ENCODE measurements at regions not wholly inside any gene's neighbourhood (a gene's known extent, or its start where the extent isn't known, plus 50 kb on each side); places are given as distances from the start of the nearest gene placed in this dataset.
"Not testable (repeated sequence)": the region's sequence is repeated elsewhere in the genome, so short reads cannot be mapped to it uniquely, and the experiment has no call there.

DNA sequence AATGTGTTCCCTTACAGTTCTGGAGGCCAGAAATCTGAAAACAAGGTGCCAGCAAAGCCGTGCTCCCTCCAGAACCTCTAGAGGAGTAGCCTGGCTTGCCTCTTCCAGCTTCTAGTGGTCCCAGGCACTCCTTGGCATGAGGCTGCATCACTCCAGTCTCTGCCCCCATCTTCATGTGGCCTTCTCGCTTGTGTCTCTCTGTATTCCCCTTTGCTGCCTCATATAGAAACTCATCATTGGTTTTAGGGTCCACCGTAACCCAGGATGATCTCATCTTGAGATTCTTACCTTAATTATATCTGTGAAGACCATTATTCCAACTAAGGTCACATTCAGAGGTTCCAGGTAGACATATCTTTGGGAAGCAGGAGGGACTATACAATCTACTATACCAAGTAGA, 182.4 kb downstream of the SKIDA1 start:
- TF ChIP-seq, protein P1, sequence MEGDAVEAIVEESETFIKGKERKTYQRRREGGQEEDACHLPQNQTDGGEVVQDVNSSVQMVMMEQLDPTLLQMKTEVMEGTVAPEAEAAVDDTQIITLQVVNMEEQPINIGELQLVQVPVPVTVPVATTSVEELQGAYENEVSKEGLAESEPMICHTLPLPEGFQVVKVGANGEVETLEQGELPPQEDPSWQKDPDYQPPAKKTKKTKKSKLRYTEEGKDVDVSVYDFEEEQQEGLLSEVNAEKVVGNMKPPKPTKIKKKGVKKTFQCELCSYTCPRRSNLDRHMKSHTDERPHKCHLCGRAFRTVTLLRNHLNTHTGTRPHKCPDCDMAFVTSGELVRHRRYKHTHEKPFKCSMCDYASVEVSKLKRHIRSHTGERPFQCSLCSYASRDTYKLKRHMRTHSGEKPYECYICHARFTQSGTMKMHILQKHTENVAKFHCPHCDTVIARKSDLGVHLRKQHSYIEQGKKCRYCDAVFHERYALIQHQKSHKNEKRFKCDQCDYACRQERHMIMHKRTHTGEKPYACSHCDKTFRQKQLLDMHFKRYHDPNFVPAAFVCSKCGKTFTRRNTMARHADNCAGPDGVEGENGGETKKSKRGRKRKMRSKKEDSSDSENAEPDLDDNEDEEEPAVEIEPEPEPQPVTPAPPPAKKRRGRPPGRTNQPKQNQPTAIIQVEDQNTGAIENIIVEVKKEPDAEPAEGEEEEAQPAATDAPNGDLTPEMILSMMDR (IDR thresholded peaks at IDR 0.05; ENCODE audit: extremely low read depth, insufficient read depth, missing control alignments) = no peak
- no peak for DNase-seq (ENCODE audit: low spot score)
- in situ Hi-C loops (cut with MboI; ENCODE audit: low pct_unique_long_range_greater_than_20kb, low sequenced_read_pairs, unreplicated experiment) = no loop called here

DNA sequence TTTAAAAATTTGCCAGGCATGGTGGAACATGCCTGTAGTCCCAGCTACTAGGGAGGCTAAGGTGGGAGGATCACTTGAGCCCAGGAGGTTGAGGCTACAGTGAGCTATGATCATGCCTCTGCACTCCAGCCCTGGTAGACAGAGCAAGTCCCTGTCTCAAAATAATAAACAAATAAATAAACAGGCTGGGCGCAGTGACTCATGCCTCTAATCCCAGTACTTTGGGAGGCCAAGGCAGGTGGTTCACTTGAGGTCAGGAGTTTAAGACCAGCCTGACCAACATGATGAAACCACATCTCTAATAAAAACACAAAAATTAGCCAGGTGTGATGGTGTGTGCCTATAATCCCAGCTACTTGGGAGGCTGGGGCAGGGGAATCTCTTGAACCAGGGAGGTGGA, 183.0 kb downstream of the SKIDA1 start:
- DNase-seq (ENCODE audit: low spot score); in situ Hi-C loops (cut with MboI; ENCODE audit: low pct_unique_long_range_greater_than_20kb, low sequenced_read_pairs, unreplicated experiment): not testable (repeated sequence)

DNA sequence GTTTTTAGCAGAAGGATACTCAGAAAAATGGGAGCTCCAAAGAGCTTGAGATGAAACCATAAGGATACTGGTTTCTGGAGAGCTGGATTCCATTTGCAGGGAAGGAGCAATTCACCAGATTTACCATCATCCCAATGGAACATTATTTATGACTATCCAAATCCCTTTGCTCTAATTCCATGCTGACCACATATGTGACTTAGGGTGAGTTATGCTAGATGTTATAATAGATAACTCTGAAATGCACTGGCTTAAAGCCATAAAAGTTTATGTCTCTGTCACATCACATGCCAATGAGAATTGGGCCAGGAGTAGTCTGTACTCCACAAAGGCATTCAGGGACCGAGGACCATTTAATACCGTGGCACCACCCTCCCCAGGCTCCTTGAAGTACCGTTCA, 185.2 kb downstream of the SKIDA1 start:
- DNase-seq (ENCODE audit: low spot score) = no peak
- TF ChIP-seq, protein P1 (IDR thresholded peaks at IDR 0.05; ENCODE audit: extremely low read depth, insufficient read depth, missing control alignments) = no peak
- in situ Hi-C loops (cut with MboI; ENCODE audit: low pct_unique_long_range_greater_than_20kb, low sequenced_read_pairs, unreplicated experiment) = no loop called here

DNA sequence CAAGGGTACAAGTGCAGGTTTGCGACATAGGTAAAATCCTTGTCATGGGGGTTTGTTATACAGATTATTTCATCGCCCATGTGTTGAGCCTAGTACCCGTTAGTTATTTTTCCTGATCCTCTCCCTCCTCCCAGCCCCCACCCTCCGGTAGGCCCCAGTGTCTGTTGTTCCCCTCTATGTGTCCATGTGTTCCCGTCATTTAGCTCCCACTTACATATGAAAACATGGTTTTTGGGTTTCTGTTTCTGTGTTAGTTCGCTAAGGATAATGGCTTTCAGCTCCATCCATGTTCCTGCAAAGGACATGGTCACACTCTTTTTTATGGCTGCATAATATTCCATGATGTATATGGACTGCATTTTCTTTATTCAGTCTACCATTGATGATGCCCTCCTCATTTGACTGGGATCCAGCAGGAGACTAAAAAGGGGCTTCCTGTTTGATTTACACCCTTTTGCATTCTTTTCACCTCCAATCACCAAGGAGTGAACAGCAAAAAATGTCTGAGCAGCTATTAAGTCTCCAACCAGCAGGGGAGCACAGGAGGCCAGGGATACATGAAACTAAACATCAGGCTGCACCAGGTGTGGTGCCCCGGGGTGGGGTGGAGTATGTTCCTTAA, 188.2 kb downstream of the SKIDA1 start:
- no peak for DNase-seq (ENCODE audit: low spot score)
- TF ChIP-seq, protein P1 (IDR thresholded peaks at IDR 0.05; ENCODE audit: extremely low read depth, insufficient read depth, missing control alignments) = no peak
- in situ Hi-C loops (cut with MboI; ENCODE audit: low pct_unique_long_range_greater_than_20kb, low sequenced_read_pairs, unreplicated experiment) = no loop called here

DNA sequence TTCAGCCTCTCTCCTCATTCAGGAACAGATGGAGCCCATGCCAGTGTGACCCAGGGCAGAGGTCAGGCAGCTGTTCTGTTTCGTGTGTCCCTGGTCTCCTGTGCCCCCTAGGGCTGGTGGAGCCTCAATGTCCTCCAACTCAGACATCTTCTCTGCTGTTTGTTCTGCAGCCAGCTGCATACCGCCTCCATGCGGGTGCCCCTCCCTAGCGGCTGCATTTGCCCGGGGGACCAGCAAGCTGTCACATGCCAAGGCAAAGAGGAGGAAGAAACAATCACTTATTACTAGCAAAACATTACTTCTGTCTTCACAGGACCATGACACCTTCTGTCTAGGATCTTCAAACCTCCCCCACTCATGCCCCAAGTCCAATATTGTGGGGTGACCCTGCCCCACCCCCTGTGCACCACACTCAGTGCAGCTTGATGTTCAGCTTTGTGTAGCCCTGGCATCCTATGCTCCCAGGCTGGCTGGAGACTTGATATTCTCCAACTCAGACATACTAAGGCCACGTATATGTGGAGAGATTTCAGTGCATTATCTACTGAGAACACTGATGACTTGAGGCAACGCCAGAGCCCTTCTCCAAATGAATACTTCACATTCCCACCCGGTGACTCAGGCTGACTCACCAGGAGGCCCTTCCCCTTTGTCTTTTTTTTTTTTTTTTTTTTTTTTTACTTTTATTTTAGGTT, 188.9 kb downstream of the SKIDA1 start:
- in situ Hi-C loops (cut with MboI; ENCODE audit: low pct_unique_long_range_greater_than_20kb, low sequenced_read_pairs, unreplicated experiment) = no loop called here
- TF ChIP-seq, protein P1 (IDR thresholded peaks at IDR 0.05; ENCODE audit: extremely low read depth, insufficient read depth, missing control alignments) = no peak
- DNase-seq (ENCODE audit: low spot score) = no peak

DNA sequence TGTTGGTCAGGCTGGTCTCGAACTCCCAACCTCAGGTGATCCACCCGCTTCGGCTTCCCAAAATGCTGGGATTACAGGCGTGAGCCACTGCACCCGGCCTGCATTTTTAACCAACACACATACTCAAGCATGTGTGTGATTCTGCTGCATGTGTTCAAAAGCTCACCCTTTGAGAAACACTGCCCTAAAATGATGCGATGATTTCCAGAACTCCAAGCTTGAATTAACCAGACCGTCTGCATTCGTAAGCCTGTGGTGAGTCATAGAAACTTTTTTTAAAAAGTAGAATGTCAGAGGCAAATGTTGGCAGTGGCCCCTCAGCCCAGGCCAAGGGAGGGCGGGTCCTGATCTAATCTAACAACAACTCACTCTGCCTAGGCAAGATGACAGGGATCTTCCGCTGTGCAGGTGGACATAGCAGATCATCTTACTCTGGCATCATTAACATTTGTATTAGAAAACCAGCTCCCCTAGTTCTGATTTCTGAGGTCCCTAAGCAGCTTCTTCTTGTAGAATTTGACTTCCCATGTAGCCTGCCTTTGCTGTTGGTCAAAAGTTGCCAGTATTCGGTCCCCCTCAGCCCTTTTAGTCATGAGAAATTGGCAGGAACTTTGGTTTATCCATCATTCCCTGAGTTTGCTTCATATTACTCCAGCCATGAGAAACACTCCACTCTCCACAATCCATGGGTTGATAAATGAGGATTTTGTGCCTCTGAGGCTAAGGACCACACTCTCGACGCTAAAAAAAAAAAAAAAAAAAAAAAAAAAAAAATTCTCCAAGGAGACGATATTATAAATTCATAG, 190.4 kb downstream of the SKIDA1 start:
- no peak for DNase-seq (ENCODE audit: low spot score)
- in situ Hi-C loops (cut with MboI; ENCODE audit: low pct_unique_long_range_greater_than_20kb, low sequenced_read_pairs, unreplicated experiment) = no loop called here
- TF ChIP-seq, protein P1 (IDR thresholded peaks at IDR 0.05; ENCODE audit: extremely low read depth, insufficient read depth, missing control alignments) = no peak

DNA sequence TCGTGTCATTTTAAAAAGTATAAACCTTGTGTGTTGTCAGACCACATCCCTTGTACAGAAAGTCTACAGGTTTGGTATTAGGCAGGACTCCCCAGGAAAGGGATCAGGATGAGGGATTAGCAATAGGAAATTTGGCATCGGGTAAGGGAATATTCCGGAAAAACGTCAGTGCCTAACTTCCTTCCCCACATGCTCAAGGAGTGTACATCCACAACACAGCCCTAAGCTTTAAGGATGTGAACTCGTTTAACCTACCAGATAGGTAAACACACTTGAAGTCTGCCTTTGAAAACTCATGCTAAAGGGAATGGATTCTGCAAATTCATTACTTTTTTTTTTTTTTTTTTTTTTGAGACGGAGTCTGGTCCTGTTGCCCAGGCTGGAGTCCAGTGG, 194.9 kb downstream of the SKIDA1 start:
- no peak for DNase-seq (ENCODE audit: low spot score)
- in situ Hi-C loops (cut with MboI; ENCODE audit: low pct_unique_long_range_greater_than_20kb, low sequenced_read_pairs, unreplicated experiment) = no loop called here
- TF ChIP-seq, protein P1 (IDR thresholded peaks at IDR 0.05; ENCODE audit: extremely low read depth, insufficient read depth, missing control alignments) = no peak

Measured in GM13977 (cell line).